Right ventricle myocardium superior (tissue), 1 donor: ENCODE measurements at regions not wholly inside any gene's neighbourhood (a gene's known extent, or its start where the extent isn't known, plus 50 kb on each side); places are given as distances from the start of the nearest gene placed in this dataset.
A peak's percentile ranks its signal among the peaks of the same experiment; 100 is the strongest.
"Not testable (repeated sequence)": the region's sequence is repeated elsewhere in the genome, so short reads cannot be mapped to it uniquely, and the experiment has no call there.

Experiments used
- ATAC-seq: fragments of 200-7000 bp; cut with Tn5 transposase; one replicate; pipeline ENCODE4 v1.9.1; 2020; ENCODE audit warnings: mild to moderate bottlenecking; ENCODE audit not compliant: poor library complexity
- DNase-seq: peaks from one replicate; pipeline ENCODE4 v3.0.0-alpha.2; 2020
- intact Hi-C: fragments of 100-400 bp; cut with DNase I; formaldehyde crosslinking; loops from one replicate; pipeline ENCODE4 v1.11.2; 2022
- donor health status: DM: no; HTN: yes; CAD: no; lungs with severe emphysema.

GRCh38 chr4:72714482-72715279, 145.7 kb upstream of the ADAMTS3 start:
- DNase-seq (no peak), ATAC-seq (no peak)
- intact Hi-C loops, result no loop called here

DNA sequence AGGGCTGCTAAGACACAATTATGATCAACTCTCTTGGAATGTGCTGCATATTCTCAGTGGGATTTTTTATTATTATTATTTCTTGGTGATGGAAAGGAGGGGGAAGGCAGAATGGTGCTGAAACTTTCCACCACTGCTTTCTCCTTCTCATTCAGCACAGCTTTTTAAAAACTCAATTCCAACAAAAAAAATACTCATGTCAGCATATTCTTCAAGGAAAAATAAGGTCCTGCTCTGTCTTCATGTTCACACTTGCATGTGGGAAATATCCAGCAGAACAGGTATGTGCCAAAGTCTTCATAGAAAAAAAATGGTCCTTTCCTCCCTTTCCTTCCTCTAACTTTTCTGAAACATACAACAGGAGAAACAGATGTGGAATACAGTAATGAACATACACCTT, 144.0 kb upstream of the ADAMTS3 start:
- ATAC-seq (no peak), DNase-seq (no peak)
- intact Hi-C loops, result no loop called here

GRCh38 chr4:72709475-72709874, 140.5 kb upstream of the ADAMTS3 start:
- DNase-seq (no peak), ATAC-seq (no peak)
- intact Hi-C loops, result loop anchor here (10.0 kb wide), 1 partner anchor 305 kb away; no protein-coding TSS in a partner anchor

GRCh38 chr4:72706684-72707083, 137.7 kb upstream of the ADAMTS3 start:
- no peak for ATAC-seq
- DNase-seq, result no peak
- intact Hi-C loops, result loop anchor here (10.0 kb wide), 1 partner anchor 308 kb away; no protein-coding TSS in a partner anchor

DNA sequence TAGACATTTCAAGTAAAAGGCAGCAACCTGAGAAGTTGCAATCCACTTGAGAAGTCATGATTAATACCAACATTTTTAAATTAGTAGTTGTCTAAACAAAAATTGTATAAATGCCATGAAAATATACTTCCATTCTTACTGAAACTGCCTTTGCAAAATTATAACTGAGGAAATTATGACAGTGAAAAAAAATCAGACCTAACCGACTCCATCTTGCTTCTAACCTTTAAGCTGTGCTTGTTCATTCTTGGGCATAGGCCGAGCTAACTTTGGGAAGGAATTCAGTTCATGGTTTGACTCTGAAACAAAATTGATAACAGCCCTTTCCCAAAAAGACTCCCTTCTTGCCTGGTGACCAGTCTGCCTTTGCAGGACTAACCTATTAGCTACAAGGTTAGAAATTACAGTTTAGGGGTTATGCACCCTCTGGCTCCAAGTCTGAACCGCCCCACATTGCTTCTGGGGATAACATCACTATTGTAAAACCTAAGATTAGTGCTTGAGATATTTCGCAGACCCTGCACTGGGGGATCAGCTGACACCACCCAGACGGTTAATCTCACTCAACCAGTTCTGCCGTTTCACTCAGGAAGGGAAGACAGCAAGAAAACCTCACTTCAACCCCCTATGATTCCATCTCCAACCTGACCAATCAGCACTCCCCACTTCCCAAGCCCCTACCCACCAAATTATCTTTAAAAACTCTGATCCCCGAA, 136.1 kb upstream of the ADAMTS3 start:
- intact Hi-C loops, result loop anchor here (10.0 kb wide), 1 partner anchor 310 kb away; no protein-coding TSS in a partner anchor
- ATAC-seq, DNase-seq: not testable (repeated sequence)

DNA sequence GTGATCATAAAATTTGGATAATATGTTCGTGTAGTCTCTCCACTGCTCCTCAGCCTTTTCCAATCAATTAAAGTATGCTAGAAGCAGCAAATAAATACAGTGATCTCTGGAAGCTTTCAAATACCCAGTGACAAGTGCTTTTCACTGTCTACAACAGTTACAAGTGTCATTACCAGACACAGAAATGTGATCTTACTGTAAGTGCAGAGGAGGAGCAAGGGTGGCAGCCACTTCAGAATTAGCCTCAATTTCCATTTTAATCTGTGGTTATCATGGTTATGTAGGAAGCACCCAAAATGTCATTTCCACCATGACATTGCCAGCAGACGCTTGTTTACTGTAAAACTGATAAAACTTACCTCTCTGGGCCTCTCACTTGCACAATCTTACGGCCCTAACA, 133.9 kb upstream of the ADAMTS3 start:
- ATAC-seq (no peak), DNase-seq (no peak)
- intact Hi-C loops, result loop anchor here (10.0 kb wide), 1 partner anchor 312 kb away; no protein-coding TSS in a partner anchor

DNA sequence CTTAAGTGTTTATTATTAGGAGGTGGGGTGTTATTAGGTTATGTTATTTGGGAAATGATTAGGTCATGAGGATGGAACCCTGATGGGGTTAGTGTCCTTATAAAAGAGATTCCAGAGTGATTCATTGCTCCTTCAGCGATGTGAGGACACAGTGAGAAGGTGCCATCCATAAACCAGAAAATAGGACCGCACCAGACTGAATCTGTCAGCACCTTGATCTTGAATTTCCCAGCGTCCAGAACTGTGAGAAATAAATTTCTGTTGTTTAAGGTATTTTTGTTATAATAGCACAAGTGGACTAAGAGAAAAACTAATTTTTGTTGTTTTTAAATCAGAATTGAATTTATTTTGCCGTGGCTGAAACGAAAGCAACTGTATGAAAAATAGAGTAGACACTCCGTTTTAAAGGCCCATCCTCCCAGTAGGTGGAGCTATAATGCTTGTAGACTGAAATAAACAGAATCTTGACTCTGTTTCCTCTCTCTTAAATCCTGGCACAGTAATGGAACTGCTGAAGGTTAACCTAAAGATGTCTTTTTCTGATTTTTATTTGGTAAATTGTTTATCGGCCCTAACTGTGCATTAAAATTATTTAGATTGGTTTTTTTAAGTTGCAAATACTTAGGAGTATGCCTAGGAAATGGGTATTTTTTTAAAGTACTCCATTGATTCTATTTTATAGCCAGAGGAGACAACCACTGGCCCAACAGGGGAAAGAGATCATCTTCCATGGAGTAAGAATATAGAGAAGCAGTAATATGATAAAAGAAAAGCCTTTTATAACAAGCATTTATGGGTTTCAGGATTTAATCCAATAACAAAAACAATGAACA, 133.2 kb upstream of the ADAMTS3 start:
- intact Hi-C loops, result loop anchor here (10.0 kb wide), 1 partner anchor 313 kb away; no protein-coding TSS in a partner anchor

DNA sequence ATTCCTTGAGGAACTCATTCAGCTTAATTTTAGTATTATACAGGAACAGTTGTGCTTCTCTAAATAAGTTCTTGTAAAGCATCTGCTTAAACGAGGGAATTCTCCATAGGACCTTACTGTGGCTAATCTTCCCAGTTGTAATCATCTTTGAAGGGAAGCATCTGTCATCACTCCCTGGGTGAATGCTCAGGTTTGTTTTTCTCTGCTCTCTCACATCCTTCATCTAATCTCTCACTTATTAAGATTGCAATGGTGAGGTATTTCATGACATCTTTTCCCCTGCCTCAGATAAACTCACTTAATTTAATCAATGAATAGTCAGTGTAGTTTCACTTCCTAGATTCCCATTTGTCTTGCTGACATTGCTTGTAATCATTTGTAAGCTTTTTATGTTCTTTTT, 121.8 kb upstream of the ADAMTS3 start:
- no peak for DNase-seq
- intact Hi-C loops, result no loop called here
- no peak for ATAC-seq

More for the DNA sequence above, 133.2 kb upstream of the ADAMTS3 start:
- peak; percentile 56 for ATAC-seq
- no peak for DNase-seq

- no peak for ATAC-seq
These were observed 120.9 kb upstream of the ADAMTS3 start for GRCh38 chr4:72689923-72690322.

GRCh38 chr4:72686390-72686789, 117.4 kb upstream of the ADAMTS3 start:
- intact Hi-C loops, ATAC-seq, DNase-seq: not testable (repeated sequence)

More at GRCh38 chr4:72689923-72690322, 120.9 kb upstream of the ADAMTS3 start:
- intact Hi-C loops, result no loop called here
- DNase-seq, result no peak

- intact Hi-C loops, result no loop called here
- no peak for ATAC-seq
These were observed 110.6 kb upstream of the ADAMTS3 start for GRCh38 chr4:72679666-72680065.

GRCh38 chr4:72677886-72678285, 108.9 kb upstream of the ADAMTS3 start:
- DNase-seq (no peak), ATAC-seq (no peak)
- intact Hi-C loops, result no loop called here

More at GRCh38 chr4:72679666-72680065, 110.6 kb upstream of the ADAMTS3 start:
- no peak for DNase-seq

DNA sequence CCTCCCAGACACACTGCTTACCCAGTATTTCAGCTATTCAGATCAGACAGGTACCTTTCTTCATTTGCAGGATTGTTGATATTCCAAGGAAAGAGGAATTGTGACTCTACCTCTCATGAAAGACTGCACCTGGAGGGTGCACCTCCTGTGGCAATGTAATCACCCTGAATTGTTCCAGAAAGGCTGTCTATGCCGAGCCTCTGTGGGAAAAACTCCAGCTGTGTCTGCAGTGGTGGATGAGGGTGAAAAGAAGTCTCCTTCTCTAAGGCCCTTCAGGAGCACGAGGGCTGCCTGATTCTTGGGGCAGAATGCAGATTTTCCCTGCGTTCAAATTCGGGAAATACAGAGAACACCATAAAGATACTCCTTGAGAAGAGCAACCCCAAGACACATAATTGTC, 108.2 kb upstream of the ADAMTS3 start:
- DNase-seq, result no peak
- ATAC-seq, result no peak
- intact Hi-C loops, result no loop called here

DNA sequence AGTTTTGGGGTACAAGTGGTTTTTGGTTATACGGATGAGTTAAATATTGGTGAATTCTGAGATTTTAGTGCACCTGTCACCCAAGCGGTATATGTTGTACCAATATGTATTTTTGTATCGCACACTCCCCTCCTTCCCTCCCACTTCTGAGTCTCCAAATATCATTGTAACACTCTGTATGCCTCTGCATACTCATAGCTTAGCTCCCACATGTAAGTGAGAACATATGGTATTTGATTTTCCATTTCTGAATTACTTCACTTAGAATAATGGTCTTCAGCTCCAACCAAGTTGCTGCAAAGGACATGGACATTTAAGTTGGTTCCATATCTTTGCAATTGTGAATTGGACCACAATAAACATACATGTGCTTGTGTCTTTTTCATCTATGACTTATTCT, 103.0 kb upstream of the ADAMTS3 start:
- ATAC-seq (no peak), DNase-seq (no peak)
- intact Hi-C loops, result no loop called here

DNA sequence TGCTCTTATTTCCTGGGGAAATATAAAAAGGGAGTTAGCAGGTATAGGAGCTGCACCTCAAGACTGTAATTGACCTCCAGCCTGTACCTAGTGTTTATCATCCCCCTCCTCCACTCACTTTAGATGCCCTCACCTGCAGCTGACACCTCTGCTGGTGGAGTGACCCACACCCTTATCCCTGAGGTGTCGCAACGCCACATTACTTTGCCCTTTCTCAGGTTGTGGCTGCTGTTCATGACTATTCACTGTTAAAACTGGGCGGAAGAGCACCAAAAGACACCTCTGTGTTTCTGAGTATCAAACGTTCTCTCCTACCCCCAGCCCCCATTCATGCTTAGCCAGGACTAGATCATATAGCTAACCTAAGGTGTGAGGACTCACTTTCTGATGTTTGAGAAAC, 101.5 kb upstream of the ADAMTS3 start:
- no peak for DNase-seq
- no peak for ATAC-seq
- intact Hi-C loops, result no loop called here

DNA sequence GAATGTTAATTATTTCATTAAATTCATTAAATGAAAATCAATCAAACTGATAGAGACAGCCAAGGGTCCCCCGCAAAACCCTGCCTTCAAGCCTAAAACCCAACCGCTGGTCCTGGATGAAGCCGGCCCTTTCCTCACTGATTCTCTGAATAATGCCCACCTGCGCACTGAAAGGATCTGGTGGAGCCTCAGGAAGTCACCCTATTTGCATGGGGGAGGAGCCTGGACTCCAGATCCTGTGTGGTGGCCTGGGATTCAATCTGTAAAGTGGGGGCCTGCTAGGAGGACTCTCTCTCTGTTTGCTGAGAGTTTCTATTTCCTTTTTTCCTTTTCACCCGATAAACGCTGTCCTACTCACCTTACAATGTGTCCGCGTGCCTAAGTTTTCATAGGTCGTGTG, 97.9 kb upstream of the ADAMTS3 start:
- no peak for ATAC-seq
- no peak for DNase-seq
- intact Hi-C loops, result no loop called here

DNA sequence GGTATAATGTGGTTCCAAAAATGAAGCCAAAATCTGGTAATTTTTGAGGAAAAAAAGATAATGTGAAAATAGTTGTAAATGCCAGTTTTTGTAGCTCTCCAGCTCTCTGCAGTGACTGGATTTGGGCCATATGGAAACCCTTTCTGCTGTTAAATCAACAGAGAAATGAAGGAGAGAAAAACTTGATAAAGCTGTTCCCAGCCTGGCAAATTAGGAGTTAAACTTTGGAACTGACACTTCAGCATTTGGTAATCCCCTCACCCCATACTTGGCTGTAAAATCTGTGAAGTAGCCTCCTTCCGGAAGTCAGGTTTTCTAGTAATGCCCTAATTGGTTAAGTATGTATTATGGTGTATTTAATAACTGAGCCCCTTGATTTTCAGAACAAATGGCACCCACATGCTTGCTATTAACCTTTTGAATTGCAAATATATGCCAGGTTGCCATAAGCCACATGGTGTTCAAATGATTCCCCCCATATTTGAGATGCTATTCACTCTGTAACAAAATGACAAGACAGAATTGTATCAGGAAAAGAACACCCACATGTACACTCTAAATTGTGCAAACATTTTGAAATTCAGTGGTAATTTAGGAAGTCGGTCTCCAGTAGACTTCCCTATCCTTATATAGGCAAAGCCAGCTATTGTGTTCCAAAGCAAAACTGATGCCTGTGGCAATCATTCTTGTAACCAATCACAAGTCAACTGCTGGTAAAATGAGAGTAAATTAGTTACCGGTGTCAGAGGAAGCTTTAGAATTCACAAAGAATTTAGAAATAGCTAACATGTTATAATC, 96.3 kb upstream of the ADAMTS3 start:
- ATAC-seq, result no peak
- intact Hi-C loops, result no loop called here
- DNase-seq, result no peak

DNA sequence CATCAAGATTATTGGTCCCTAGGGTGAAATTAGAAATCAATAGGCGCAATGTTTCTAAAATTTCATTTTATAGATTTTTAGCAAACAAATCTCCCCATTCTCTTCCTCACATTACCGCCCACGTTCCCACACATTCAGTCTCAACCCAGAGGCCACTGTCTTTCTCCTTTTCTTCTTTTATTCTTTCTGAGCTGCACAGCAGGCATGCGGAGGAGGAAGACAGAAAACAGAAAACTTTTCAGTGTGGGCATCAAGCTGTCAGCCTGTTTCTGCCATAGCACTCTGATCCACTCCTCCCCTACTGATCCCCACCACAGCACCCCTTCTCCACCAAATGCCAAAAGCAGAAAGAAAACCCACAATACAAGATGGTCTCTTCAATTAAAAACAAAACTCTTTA, 94.8 kb upstream of the ADAMTS3 start:
- ATAC-seq (no peak), DNase-seq (no peak)
- intact Hi-C loops, result no loop called here
